SK-N-SH (cell line): ENCODE measurements at regions not wholly inside any gene's neighbourhood (a gene's known extent, or its start where the extent isn't known, plus 50 kb on each side); places are given as distances from the start of the nearest gene placed in this dataset.

ENCODE experiments used
- CTCF ChIA-PET: fragments of 300-600, 350-600 bp; formaldehyde crosslinking; extraction: SDS; loops from one replicate; lab custom pipeline; 2021; lab: Yijun Ruan, JAX
- POLR2A ChIA-PET: fragments of 350-600 bp; sonication (Branson Sonifier 250); formaldehyde crosslinking; extraction: SDS; loops from one replicate; lab custom pipeline; 2020; ENCODE audit warnings: antibody characterized with exemption, inconsistent platforms; lab: Yijun Ruan, JAX
- DNase-seq: peaks from one replicate; pipeline ENCODE4 v3.0.0; 2012
- H2AFZ ChIP-seq: fragments of 200-600 bp; sonication (generic); 2 replicates; pipeline ENCODE4 v1.8.1; 2016; ENCODE audit warnings: antibody characterized with exemption, mild to moderate bottlenecking, low read depth
- H3F3A ChIP-seq: fragments of 200-600 bp; sonication (generic); replicated peaks from 2 replicates; pipeline ENCODE3; 2016; ENCODE audit warnings: antibody characterized with exemption, mild to moderate bottlenecking; ENCODE audit not compliant: insufficient read depth
- H3K27ac ChIP-seq, 2 experiments: fragments of 200-500 bp in 1 of 2; fragments of 200-600 bp in 1 of 2; sonication (Bioruptor generic) in 1 of 2; sonication (generic), shearing (Covaris generic) in 1 of 2; 2 replicates each; pipeline versions ENCODE4 v1.5.1 to v1.6.1; 2014 to 2016; ENCODE audit warnings: low read depth in 2 of 2, inconsistent platforms in 1 of 2, low read length in 1 of 2, mild to moderate bottlenecking in 1 of 2, mixed read lengths in 1 of 2
- H3K27me3 ChIP-seq: fragments of 200-600 bp; sonication (generic), shearing (Covaris generic); 2 replicates; pipeline ENCODE4 v1.6.1; 2016; ENCODE audit warnings: mixed run types; ENCODE audit not compliant: insufficient read depth
- H3K36me3 ChIP-seq, 2 experiments: fragments of 200-500 bp in 1 of 2; fragments of 200-600 bp in 1 of 2; sonication (Bioruptor generic) in 1 of 2; sonication (generic) in 1 of 2; replicated peaks in 1 of 2; 2 replicates each; pipeline versions ENCODE3 to v1.5.1; 2014 to 2016; ENCODE audit warnings: low read length in 1 of 2, mild to moderate bottlenecking in 1 of 2; ENCODE audit not compliant: insufficient read depth in 2 of 2, control insufficient read depth in 1 of 2
- H3K4me1 ChIP-seq, 2 experiments: fragments of 200-500 bp in 1 of 2; fragments of 200-600 bp in 1 of 2; sonication (Bioruptor generic) in 1 of 2; sonication (generic), shearing (Covaris generic) in 1 of 2; 2 replicates each; pipeline versions ENCODE4 v1.5.1 to v1.6.1; 2014 to 2016; ENCODE audit warnings: low read depth in 1 of 2, low read length in 1 of 2, mixed run types in 1 of 2; ENCODE audit not compliant: insufficient read depth in 2 of 2, control insufficient read depth in 1 of 2
- H3K4me2 ChIP-seq: fragments of 200-600 bp; sonication (generic), shearing (Covaris generic); 2 replicates; pipeline ENCODE4 v1.6.1; 2017; ENCODE audit warnings: mixed run types
- H3K4me3 ChIP-seq, 2 experiments: fragments of 200-500 bp in 1 of 2; fragments of 200-600 bp in 1 of 2; sonication (Bioruptor generic) in 1 of 2; sonication (generic), shearing (Covaris generic) in 1 of 2; 2 replicates each; pipeline versions ENCODE4 v1.5.1 to v1.8.1; 2014 to 2016; ENCODE audit warnings: low read depth in 2 of 2, inconsistent platforms in 1 of 2, low read length in 1 of 2, mild to moderate bottlenecking in 1 of 2, mixed read lengths in 1 of 2, moderate library complexity in 1 of 2
- H3K79me2 ChIP-seq: fragments of 200-600 bp; sonication (generic); 2 replicates; pipeline ENCODE4 v1.8.1; 2017; ENCODE audit warnings: mild to moderate bottlenecking; ENCODE audit not compliant: insufficient read depth
- H3K9ac ChIP-seq: fragments of 200-600 bp; sonication (generic); 2 replicates; pipeline ENCODE4 v1.6.1; 2017; ENCODE audit warnings: mixed run types
- H3K9me2 ChIP-seq: fragments of 200-600 bp; sonication (generic); 2 replicates; pipeline ENCODE4 v1.6.1; 2017; ENCODE audit warnings: mixed run types
- H3K9me3 ChIP-seq: fragments of 200-600 bp; sonication (generic); 2 replicates; pipeline ENCODE4 v1.6.1; 2017; ENCODE audit warnings: mixed run types, mild to moderate bottlenecking, moderate library complexity
- H4K20me1 ChIP-seq: fragments of 200-600 bp; sonication (generic); 2 replicates; pipeline ENCODE4 v1.6.1; 2017; ENCODE audit warnings: mild to moderate bottlenecking, mixed run types; ENCODE audit not compliant: insufficient read depth
- CHD2 ChIP-seq: fragments of 150-350 bp; IDR thresholded peaks from 2 replicates; pipeline ENCODE4 v1.6.1; 2018; ENCODE audit warnings: low read length; ENCODE audit not compliant: partially characterized antibody
- ELF1 ChIP-seq: IDR thresholded peaks from 2 replicates; pipeline ENCODE4 v1.4.0; 2012
- EZH2phosphoT487 ChIP-seq: fragments of 200-600 bp; sonication (generic); IDR thresholded peaks from 2 replicates; pipeline ENCODE4 v1.6.1; 2017; ENCODE audit warnings: low read depth, mixed run types, mild to moderate bottlenecking, antibody characterized with exemption, moderate library complexity, borderline replicate concordance
- FOXJ3 ChIP-seq: sonication (generic); formaldehyde crosslinking; IDR thresholded peaks from 2 replicates; pipeline ENCODE4 v1.5.1; 2020; ENCODE audit warnings: mild to moderate bottlenecking, missing genetic modification reagents
- GABPA ChIP-seq: IDR thresholded peaks from 2 replicates; pipeline ENCODE4 v1.4.0; 2012; ENCODE audit warnings: low read depth, mild to moderate bottlenecking
- GATA2 ChIP-seq: sonication (generic); formaldehyde crosslinking; IDR thresholded peaks from 2 replicates; pipeline ENCODE4 v1.5.0; 2020; ENCODE audit warnings: mild to moderate bottlenecking, missing genetic modification reagents
- IRF3 ChIP-seq: fragments of 150-350 bp; IDR thresholded peaks from 2 replicates; pipeline ENCODE4 v1.6.1; 2016; ENCODE audit warnings: mild to moderate bottlenecking, low read depth, low read length
- JUND ChIP-seq: IDR thresholded peaks from 2 replicates; pipeline ENCODE4 v1.4.0; 2012
- MEF2A ChIP-seq: IDR thresholded peaks from 2 replicates; pipeline ENCODE4 v1.4.0; 2012; ENCODE audit warnings: low read depth, borderline replicate concordance
- POLR2AphosphoS5 ChIP-seq: IDR thresholded peaks from 2 replicates; pipeline ENCODE4 v1.6.1; 2012; ENCODE audit warnings: low read depth, low read length
- RAD21 ChIP-seq: IDR thresholded peaks from 2 replicates; pipeline ENCODE4 v1.6.1; 2012; ENCODE audit warnings: mild to moderate bottlenecking, low read length
- SMC3 ChIP-seq: IDR thresholded peaks from 2 replicates; pipeline ENCODE4 v1.6.1; 2012; ENCODE audit warnings: low read depth, low read length, improper control_type of control experiment
- TCF12 ChIP-seq: IDR thresholded peaks from 2 replicates; pipeline ENCODE4 v1.4.0; 2012
- USF2 ChIP-seq: fragments of 150-350 bp; IDR thresholded peaks from 2 replicates; pipeline ENCODE4 v1.6.1; 2017; ENCODE audit warnings: antibody characterized with exemption, low read length, low read depth, borderline replicate concordance
- WGBS: methylation state at CpG from one replicate; pipeline ENCODE4 v1.1.6; 2017; ENCODE audit warnings: low lambda C conversion rate; 5-methylcytosine and 5-hydroxymethylcytosine counted together
- TF ChIP-seq, protein P1 (sequence below): IDR thresholded peaks from 2 replicates; pipeline ENCODE4 v1.4.0; 2012; ENCODE audit warnings: low read depth
- TF ChIP-seq, protein P2 (sequence below): IDR thresholded peaks from 2 replicates; pipeline ENCODE4 v1.4.0; 2012; ENCODE audit warnings: low read depth, borderline replicate concordance
- TF ChIP-seq, protein P3 (sequence below): IDR thresholded peaks from 2 replicates; pipeline ENCODE4; 2012
- TF ChIP-seq, protein P4 (sequence below): fragments of 200-600 bp; sonication (generic); IDR thresholded peaks from 2 replicates; pipeline ENCODE4 v1.6.1; 2017; ENCODE audit warnings: antibody characterized with exemption, mild to moderate bottlenecking, moderate library complexity

DNA sequence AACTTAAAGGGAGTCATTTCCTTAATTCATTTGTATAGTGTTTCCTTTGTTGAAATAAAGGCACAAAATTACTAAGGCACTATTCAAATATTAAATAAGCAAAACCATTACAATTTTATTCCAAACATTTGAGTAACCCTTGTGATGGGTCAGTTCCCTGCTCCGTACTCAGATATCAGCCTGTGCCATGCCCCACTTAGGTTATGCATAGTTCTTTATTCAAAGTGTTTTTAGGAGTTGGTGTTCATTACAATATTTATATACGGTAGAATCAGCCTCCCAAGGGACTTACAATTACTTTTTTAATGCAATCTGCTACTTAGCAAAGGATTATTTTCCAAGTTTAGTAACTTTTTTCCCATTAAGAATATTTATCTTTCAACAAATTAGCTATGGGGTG is 119.3 kb upstream of the SEMA3D start:
- H4K20me1 ChIP-seq = no peaks in the 10 kb centered on the region
- no peaks in the 10 kb centered on the region for H3K9me3 ChIP-seq
- H3K9me2 ChIP-seq = no peaks in the 10 kb centered on the region; the same call in 1 of the 2 replicates
- no peak for TF ChIP-seq CHD2
- no peak for TF ChIP-seq EZH2phosphoT487
- TF ChIP-seq, protein P1, sequence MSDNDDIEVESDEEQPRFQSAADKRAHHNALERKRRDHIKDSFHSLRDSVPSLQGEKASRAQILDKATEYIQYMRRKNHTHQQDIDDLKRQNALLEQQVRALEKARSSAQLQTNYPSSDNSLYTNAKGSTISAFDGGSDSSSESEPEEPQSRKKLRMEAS = no peak
- TF ChIP-seq, protein P2, sequence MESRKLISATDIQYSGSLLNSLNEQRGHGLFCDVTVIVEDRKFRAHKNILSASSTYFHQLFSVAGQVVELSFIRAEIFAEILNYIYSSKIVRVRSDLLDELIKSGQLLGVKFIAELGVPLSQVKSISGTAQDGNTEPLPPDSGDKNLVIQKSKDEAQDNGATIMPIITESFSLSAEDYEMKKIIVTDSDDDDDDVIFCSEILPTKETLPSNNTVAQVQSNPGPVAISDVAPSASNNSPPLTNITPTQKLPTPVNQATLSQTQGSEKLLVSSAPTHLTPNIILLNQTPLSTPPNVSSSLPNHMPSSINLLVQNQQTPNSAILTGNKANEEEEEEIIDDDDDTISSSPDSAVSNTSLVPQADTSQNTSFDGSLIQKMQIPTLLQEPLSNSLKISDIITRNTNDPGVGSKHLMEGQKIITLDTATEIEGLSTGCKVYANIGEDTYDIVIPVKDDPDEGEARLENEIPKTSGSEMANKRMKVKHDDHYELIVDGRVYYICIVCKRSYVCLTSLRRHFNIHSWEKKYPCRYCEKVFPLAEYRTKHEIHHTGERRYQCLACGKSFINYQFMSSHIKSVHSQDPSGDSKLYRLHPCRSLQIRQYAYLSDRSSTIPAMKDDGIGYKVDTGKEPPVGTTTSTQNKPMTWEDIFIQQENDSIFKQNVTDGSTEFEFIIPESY = no peak
- TF ChIP-seq, protein P3, sequence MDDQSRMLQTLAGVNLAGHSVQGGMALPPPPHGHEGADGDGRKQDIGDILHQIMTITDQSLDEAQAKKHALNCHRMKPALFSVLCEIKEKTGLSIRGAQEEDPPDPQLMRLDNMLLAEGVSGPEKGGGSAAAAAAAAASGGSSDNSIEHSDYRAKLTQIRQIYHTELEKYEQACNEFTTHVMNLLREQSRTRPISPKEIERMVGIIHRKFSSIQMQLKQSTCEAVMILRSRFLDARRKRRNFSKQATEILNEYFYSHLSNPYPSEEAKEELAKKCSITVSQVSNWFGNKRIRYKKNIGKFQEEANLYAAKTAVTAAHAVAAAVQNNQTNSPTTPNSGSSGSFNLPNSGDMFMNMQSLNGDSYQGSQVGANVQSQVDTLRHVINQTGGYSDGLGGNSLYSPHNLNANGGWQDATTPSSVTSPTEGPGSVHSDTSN = no peak
- no peak for TF ChIP-seq USF2
- TF ChIP-seq GABPA = no peak
- no peak for TF ChIP-seq IRF3
- TF ChIP-seq ELF1 = no peak
- TF ChIP-seq RAD21 = no peak
- no peak for TF ChIP-seq TCF12
- TF ChIP-seq, protein P4, sequence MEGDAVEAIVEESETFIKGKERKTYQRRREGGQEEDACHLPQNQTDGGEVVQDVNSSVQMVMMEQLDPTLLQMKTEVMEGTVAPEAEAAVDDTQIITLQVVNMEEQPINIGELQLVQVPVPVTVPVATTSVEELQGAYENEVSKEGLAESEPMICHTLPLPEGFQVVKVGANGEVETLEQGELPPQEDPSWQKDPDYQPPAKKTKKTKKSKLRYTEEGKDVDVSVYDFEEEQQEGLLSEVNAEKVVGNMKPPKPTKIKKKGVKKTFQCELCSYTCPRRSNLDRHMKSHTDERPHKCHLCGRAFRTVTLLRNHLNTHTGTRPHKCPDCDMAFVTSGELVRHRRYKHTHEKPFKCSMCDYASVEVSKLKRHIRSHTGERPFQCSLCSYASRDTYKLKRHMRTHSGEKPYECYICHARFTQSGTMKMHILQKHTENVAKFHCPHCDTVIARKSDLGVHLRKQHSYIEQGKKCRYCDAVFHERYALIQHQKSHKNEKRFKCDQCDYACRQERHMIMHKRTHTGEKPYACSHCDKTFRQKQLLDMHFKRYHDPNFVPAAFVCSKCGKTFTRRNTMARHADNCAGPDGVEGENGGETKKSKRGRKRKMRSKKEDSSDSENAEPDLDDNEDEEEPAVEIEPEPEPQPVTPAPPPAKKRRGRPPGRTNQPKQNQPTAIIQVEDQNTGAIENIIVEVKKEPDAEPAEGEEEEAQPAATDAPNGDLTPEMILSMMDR = no peak
- no peak for TF ChIP-seq GATA2
- TF ChIP-seq MEF2A = no peak
- TF ChIP-seq JUND = no peak
- no peak for TF ChIP-seq FOXJ3 (CRISPR knock-in tag)
- no peak for TF ChIP-seq POLR2AphosphoS5
- no peak for TF ChIP-seq SMC3
- POLR2A ChIA-PET = no interaction called here
- 64% methylated on average over 2 of the region's 2 CpGs for WGBS
- H3K4me1 ChIP-seq = no peaks in the 10 kb centered on the region
- H3K36me3 ChIP-seq = no peaks in the 10 kb centered on the region
- CTCF ChIA-PET = no interaction called here
- H3K4me3 ChIP-seq = no peak overlapping the region
- H2AFZ ChIP-seq = no peak overlapping the region
- no peaks in the 10 kb centered on the region for H3F3A ChIP-seq
- no peaks in the 10 kb centered on the region for H3K27me3 ChIP-seq
- no peak overlapping the region for H3K4me2 ChIP-seq
- DNase-seq = no peak
- H3K27ac ChIP-seq = no peak overlapping the region
- no peaks in the 10 kb centered on the region for H3K79me2 ChIP-seq
- H3K9ac ChIP-seq = no peak overlapping the region
